Suppressor macrophage treated with lipopolysaccharide for 4 hours (primary cell): ENCODE measurements at regions not wholly inside any gene's neighbourhood (a gene's known extent, or its start where the extent isn't known, plus 50 kb on each side); places are given as distances from the start of the nearest gene placed in this dataset.

Source experiments
- DNase-seq: peaks from one replicate; pipeline ENCODE4 v3.0.0-alpha.2; 2020

DNA sequence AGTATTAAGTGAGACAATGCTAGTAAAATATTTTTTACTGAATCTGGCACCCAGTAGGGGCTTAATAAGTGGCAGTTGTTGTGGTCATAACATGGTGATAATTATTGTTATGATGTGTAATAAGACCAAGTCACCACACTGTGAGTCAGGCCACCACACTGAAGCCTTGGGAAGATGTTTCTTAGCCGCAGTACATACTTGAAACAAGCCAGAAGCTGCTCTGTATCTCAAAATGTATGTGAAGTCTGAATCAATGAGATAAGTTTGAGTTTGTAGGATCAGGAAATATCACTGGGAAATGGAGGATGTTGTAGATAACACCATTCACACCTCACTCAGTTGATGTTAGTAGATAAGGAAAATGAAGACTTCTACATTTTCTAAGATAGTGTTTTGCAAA lies 51.3 kb upstream of the PTPN3 start:
- DNase-seq = no peak

DNA sequence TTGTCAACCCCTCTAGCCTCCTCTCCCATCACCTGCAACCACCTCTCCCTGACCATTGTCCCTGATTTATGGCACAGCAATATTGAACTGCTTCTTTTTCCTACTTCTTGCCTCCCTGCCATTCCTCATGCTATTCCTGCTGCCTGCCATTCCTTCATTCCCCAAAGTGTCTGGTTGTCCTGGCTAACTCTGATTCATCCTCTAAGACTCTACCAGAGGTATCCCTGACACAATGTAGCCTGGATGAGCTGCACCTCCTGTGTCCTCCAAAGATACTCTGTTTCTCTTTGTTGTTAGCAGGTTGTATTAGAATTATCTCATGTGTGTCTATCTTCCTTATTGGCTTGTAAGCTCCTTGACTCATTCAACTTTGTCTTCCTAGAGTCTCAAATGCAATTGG lies 53.5 kb upstream of the PTPN3 start:
- no peak for DNase-seq

DNA sequence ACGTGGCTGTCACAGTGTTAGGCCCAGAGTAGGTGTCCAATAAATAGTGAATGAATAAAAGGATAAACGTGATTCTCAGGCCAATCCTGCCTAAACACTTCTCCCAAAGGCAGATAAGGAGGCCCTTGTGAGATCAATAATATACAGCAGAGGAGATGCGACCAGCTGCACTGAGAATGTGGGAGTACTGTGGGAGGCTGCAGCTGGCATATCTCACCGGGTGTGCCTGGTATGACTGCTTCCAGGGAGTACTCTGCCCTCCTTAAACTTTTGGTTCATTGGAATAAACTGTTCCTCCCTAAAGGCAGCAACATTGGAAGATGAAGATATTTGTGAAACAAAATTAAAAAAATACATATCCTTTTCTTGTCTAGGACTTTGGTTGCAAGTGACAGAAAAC lies 57.1 kb upstream of the PTPN3 start:
- no peak for DNase-seq

DNA sequence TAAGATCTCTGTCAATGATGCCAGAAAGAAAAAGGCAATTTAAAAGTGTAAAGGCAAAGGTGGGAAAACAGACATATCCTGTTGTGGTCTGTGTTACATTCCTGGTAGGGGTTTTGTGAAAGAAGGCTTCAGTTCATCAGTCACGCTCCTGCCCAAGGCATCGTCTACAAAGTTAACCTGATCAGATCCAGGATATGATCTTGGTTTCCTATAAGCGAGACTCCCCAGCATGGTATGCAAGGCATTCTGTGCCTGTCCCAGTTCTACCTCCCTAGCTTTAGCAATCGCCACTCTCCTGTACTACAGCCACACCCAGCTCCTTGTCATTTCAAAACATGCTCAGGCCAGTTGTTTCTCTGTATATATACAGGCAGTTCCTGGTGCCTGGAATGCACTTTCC lies 58.0 kb upstream of the PTPN3 start:
- no peak for DNase-seq

DNA sequence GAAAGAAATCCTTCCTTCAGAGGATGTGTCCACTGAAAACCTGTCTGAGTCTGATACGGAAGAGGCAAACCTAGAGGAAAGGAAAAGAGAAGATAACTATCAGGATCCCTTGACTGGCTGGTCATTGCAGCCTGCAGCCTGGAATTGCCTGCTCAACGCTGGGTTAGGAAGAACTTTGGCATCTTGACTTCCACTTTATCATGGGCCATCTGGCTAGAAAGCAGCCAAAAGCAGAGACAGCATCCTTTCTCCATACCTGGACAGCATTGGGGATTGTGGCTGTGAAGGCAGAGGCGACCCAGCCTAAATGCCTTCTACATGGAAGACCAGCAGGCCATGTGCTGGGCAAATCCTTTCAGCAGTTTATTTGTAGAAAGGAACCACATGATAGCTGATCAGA lies 58.7 kb upstream of the PTPN3 start:
- no peak for DNase-seq

DNA sequence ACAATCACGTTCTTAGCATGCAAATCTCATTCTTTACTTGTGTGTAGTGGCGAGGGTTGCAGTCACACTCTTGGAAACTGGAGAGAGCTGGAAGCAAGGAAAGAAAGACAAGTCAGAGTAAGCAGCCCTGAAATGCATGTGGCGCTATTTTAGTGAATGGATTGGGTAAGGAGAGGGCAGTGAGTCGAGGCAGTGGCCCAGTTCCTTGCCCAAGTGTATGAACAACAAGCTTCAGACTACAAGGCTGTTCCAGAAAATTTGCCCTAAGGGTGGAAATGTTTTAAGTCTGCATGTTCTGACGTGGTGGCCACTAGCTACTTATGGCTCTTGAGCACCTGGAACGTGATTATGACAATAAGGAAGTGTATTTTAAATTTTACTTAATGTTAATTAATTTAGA lies 59.4 kb upstream of the PTPN3 start:
- no peak for DNase-seq

DNA sequence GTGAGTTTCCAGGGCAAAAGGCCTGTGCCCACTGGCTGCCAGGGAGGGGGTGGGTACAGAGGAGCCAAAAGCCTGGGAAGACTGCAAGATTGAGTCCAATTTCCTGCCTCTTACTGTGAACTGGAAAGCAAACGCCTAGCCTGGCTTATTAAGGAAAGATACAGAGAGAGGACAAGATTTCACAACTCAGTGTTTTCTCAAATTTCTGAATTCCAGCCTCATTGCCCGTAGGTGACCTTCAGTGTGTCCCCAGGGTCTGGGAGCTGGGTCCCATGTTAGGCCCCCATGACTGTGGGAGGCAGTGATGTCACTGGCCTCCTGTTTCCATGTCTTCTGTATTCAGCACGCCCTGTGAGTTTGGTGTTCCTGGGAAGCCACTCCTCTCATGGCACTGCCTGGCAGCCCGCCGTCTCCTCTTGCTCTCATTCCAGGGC lies 60.6 kb upstream of the PTPN3 start:
- no peak for DNase-seq

DNA sequence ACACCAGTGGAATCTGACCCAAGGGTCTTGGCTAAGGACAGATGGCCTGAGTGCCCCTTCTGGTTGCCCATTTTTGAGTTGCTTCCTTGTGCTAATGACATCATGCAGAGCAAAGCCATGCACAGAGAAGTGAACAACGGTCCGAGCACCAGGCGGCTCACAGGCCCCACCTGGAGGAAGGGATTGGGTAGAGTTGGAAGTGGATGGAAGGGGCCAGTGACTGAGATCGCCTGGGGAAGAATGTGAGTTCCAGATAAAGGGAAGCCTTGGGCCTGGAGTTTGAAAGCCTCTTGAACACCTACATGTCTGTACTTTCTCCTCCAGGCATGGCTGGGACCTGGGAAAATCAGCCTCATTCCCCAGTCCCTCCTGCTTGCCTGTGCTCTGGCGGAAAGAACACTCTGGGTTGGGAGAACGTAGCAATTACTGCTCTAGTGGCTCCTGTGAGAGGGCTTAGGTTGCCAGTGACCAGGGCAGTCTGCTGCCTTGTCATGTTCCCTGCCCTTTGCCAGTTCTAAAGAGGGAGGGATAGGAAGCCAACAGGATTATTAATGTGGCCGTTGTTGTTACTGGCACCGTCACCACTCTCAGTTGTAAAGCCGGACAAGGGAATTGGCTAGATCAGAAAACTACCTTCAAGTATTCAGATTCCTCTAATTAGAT lies 62.5 kb upstream of the PTPN3 start:
- no peak for DNase-seq

DNA sequence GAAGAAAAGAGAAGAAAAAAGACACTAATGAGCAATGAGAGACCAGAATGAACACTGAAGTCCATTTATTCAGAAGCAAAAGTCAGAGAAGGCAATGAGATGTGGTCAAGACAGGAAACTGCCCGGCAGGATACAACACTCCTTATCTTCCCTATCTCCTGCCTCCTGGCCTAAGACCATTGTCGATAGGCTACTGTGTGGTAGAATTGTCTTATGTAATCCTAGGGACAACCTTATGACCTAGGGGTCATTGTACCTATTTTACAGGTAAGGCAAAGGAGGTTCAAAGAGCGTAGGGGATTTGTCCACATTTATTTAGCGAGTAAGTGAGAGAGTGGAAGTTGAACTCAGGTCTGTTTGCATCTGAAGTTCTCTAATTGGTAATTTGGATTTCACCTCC lies 63.0 kb upstream of the PTPN3 start:
- DNase-seq = no peak

DNA sequence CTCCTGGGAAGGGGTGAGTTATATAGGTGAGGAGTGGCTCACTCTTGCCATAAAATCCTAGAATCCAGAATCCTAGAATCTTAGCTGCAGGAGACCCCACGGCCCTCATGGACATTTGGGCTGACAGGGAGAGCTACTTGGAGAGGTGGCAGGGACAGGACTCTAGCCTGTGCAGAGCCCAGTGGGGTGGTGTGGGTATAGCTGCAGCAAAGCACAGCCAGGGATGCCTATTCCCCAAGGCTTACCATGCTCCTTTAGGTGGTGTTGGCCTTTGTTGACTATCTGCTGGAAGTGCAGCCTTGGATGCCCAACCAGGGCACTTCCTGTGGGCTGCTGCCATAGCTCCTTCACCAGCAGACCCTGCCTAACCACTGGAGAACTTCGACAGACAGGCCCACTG lies 70.0 kb upstream of the PTPN3 start:
- DNase-seq = no peak

DNA sequence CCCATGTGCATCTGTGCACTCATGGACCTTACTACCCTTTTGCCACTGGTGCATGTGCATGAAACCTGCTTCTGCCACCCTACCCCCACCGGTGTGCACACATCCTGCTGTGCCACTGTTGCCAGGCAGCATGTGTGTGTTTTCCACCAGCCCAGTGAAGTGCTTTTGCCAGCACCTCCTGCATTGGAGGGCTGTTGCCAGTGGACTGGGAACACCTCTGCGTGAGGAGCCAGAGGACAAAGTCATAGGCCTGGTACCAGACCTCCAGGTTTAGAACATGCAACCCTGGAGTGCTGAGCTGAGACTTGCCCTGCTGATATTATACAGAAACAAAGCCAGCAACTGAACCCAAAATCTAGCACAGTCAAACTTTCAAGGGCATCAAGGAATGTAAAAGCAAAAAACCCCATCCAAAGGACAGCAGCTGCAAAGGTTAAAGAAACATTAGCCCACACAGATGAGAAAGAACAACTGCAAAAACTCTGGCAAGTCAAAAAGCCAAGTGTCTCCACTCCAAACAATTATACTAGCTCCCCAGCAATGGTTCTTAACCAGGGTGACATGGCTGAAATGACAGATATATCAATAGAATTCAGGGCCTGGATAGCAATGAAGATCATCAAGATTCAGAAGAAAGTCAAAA lies 70.6 kb upstream of the PTPN3 start:
- no peak for DNase-seq

DNA sequence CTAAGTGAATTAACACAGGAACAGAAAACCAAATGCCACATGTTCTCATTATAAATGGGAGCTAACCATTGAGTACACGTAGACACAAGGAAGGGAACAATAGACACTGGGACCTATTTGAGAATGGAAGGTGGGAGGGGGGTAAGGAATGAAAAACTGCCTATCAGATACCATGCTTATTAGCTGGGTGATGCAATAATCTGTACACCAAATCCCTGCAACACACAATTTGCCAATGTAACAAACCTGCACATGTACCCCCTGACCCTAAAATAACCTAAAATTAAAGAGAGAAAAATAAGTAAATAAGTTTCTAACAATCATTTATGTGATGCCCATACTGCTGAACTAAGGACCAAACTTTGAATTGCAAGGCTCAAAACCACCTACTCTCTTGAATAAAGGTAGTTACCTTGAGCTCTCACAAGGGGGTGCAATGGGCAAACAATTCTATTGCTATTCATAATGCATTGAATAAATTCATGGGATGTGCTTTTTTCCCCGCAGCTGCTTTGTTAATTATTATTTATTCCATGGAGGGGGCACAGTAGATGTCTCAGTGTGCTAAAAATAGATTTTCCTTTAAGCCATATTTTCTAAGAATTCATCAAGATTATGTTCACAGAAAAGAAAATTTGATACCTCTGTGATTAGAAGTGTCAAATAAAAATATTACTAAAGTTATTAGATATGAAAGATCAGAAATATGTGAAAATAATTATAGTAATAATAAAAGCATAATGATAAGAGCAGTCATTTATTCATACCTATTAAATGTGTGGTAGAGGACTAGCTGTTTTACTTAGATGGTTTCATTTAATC lies 76.2 kb upstream of the PTPN3 start:
- DNase-seq = peak; percentile 60

DNA sequence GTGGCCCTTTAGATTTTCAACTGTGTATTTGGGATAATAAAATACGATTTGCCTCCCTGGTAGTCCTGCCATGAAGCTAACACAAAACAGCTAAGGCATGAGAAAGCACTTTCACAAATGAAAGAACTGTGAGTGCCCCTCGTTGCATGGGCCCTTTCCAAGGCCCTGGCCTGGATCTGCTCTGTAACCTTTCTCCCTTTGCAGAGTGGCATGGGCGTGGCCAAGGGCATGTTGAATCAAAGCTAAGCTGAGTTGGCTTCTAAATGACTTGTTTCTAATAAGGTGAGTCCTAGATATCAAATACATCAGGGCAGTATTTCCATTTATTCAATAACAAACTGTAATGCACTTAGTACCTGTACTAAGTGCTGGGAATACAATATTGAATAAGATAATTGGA lies 78.7 kb upstream of the PTPN3 start:
- DNase-seq = no peak

DNA sequence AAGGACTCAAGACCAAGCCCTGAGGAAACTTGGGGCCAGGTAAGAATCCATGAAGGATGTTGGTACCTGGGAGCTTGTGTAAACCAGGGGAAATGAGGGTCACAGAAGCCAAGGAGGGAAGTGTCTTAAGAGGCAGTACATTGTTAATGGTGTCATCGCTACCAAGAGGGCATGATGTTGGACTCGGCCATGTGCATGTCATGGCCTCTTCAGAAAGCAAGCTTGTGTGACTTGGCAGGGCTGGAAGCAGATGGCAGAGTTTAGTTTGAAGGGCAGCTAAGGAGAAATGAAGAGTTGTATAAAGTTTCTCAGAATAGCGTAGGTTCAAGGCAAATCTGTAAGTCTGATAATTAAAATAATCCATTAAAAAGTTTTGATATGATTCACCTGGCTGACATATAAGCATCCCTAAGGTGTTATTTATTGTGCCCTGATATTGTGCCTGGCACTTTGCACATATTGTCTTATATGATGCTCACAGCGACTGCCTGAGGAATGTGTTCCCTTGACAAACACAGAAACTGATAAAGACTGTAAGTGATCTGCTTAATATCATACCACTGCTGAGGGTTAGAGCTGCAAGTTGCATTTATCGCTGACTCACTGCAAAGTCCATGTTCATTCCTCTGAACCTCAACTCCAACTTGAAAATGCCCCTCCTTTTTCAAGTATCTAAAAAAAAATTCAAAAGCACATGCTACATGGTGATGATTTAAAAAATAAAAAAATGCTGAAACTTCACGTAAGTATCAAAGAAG lies 81.3 kb upstream of the PTPN3 start:
- DNase-seq = no peak

DNA sequence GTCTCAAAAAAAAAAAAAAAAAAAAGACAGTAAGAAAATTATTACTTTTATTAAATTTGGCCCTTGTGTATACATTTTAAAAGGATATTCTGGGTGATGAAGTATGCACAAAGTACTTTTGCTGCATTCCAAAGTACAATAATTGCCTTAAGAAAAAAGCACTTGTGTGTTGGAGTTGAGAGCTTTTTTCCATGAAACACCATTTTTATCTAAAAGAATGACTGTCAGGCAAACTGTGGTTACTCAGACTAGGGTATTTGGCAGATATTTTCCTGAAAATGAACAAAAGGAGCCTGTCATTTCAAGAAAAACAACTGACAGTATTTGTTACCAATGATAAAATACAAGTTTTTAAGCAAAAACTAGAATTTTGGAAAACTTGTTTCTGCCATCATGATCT lies 84.3 kb upstream of the PTPN3 start:
- no peak for DNase-seq

DNA sequence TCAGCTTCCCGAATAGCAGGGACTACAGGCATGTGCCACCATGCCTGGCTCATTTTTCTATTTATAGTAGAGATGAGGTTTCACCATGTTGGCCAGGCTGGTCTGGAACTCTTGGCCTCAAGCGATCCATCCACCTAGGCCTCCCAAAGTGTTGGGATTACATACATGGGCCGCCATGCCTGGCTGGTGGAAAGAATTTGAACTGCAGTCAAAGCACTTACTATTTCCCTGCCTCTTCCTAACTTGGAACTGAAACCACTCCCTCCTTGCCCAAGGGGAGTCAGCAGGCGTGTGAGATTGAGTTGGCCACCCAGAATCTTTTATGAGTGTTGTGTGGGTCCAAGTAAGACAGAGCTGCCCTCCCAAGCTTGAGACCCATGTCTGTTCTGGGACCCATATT lies 86.1 kb upstream of the PTPN3 start:
- no peak for DNase-seq

DNA sequence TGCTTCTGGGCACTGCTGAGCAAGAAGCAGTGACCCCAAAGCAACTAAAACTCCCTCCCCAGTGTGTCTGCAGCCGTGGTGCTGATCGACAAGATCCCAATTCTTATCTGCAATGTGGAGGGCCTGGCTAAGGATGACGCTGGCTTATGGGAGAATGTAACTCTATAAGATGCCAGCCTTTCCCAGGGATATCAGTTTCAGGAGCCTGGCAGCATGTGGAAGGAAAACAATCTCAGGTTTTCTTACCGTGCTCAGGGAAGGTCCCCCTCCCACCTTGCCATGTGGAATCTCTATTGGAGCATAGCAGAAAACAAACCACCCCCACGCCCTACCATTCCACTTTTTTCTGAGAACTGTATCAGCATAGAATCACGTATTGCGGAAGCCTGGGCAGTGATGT lies 87.7 kb upstream of the PTPN3 start:
- no peak for DNase-seq

DNA sequence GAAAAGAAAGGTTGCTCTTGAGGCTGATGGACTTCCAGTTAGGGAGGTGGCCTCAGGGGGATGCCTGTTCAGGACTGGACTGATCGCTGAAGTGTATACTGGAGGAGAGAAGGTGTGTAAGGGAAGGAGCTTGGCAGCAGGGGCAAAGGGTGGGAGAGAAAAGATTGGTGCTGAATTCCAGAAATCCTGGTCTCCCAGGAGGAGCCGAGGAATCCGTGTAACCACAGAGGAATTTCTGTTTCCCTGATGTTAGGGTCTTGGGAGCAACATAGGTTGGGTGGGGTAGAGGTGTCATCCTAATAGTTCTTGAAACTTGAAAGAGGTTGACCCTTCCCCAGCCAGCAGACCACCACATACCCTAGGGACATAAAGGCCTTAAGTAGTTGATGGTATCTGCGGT lies 88.9 kb upstream of the PTPN3 start:
- DNase-seq = no peak

DNA sequence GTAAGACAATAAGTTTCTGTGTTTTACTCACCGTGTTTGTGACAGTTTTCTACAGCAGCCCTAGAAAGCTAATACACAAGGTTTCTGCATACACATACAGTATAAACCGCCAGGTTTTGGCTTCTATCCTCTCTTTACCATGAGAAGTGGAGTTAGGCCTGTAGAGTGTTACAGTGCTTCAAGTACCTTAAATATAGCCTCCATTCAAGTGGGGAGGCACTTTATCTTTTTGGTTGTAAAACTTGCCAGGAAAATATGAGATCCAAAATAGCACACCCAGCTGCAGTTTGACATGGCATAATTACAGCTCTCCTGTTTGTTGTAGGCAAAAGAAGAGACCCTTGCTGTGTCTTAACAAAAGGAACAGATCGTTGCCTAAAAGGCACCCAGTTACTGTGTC lies 90.3 kb upstream of the PTPN3 start:
- no peak for DNase-seq

DNA sequence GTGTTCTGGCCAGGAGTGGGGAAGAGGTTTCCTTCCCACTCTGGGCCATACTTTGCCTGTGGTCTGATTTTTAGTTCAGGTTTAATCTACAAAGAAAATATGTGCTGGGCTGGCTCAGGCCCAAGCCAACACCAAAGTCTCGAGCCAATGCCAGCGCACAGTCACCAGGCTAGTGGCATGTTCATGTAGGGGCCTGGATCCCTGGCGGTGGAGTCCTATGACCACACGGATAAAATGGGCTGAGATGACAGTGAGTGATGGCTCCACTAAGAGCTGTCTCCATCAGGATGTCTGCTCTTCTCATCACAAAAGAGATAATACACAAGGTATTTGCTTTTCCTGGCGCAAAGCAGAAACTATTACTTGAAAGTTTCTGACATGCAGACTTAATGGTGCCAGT lies 92.9 kb upstream of the PTPN3 start:
- DNase-seq = no peak

DNA sequence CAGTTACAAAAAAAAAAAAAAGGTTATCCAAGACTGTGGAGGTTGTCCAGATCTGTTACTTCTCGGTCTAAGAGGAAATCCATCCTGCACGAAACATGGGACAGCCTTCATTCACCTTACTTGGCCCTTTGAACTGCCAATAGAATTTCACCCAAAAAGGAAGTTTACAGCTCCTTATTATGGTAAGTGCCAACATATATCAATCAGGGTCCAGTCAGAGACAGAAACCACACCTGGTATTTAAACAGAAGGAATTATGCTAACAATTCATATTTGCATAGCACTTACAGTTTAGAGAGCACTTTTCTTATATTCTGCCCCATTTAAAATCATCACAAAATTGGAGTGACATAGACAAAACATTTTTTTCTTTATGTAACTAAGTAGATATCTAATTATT lies 93.6 kb upstream of the PTPN3 start:
- no peak for DNase-seq

DNA sequence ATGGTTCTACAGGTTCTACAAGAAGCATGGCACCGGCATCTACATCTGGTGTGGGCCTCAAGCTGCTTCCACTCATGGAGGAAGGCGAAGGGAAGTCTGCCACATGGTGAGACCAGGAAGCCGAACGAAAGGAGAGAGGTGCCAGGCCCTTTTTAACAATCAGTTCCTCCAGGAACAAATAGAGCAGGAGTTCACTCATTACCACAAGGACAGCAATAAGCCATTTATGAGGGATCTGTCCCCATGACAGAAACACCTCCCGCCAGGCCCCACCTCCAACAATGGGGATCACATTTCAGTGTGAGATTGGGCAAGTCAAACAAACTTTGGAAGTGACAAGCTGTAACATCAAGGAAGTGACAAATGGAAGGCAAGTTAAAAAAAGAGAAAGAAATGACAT lies 95.5 kb upstream of the PTPN3 start:
- no peak for DNase-seq

DNA sequence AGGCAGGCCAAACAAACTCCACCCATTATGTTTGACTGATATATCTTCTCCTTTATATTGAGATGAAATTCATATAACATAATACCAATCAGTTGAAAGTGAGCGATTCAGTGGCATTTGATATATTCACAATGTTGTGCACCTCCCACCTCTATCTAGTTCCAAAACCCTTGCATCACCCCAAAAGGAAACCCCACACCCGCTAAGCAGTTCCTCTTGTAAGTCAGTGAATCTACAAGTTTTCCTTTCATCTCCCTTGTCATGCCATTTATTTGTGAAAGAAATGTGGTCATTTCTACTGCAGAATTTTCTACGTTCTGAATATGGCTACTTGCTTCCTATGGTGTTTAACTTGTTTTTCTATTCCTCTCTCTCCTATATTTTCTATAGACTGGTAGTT lies 99.4 kb upstream of the PTPN3 start:
- peak; percentile 5 for DNase-seq

DNA sequence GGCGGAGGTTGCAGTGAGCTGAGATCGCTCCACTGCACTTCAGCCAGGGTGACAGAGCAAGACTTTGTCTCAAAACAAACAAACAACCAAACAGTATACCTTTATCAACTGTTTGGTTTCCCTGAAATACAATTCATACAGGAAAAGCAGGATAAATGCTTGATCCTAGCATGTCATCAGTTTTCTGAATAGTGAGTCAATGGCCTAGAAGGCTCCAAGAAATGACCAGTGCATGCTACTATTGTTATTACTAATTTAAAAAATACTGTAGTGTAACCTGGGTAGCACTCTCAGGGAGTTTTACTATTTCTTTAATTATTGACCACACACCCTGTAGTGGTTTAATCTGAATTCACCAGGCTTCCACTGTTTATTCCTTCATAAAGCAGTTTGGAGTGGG lies 101.0 kb upstream of the PTPN3 start:
- DNase-seq = no peak
